ENCODE measurements at regions not wholly inside any gene's neighbourhood (a gene's known extent, or its start where the extent isn't known, plus 50 kb on each side); places are given as distances from the start of the nearest gene placed in this dataset.
"Not testable (repeated sequence)": the region's sequence is repeated elsewhere in the genome, so short reads cannot be mapped to it uniquely, and the experiment has no call there.

GRCh38 chr4:75169427-75169826, 236.5 kb downstream of the PARM1 start:
- no peak overlapping the region for H3K27ac ChIP-seq
- ATAC-seq (no peak), DNase-seq (no peak)
- peaks cover 0 to 20% (median 0%) of the 10 kb centered on the region in 11 donors for H3K9me3 ChIP-seq
- no peak for TF ChIP-seq CTCF (IDR thresholded peaks at IDR 0.05)
- no peaks in the 10 kb centered on the region for H3K36me3 ChIP-seq
- H3K27me3 ChIP-seq: no peaks in the 10 kb centered on the region
- H3K4me1 ChIP-seq: no peaks in the 10 kb centered on the region
- intact Hi-C loops (cut with DNase I): no loop called here
- 68 to 73% methylated on average over 6 of the region's 6 CpGs for WGBS, 2 donors
- no peak overlapping the region for H3K4me3 ChIP-seq

GRCh38 chr4:75169020-75169419, 236.1 kb downstream of the PARM1 start:
- Histone ChIP-seq H3K4me3 (no peak overlapping the region), H3K36me3 (no peaks in the 10 kb centered on the region), H3K27me3 (no peaks in the 10 kb centered on the region), H3K4me1 (no peaks in the 10 kb centered on the region), H3K27ac (no peak overlapping the region), H3K9me3 (peaks cover 0 to 20% (median 0%) of the 10 kb centered on the region in 11 donors)
- no peak for DNase-seq
- 58 to 69% methylated on average over 2 of the region's 2 CpGs for WGBS, 2 donors
- TF ChIP-seq CTCF (IDR thresholded peaks at IDR 0.05): no peak
- no peak for ATAC-seq
- intact Hi-C loops (cut with DNase I): no loop called here

- Histone ChIP-seq H3K4me3 (no peak overlapping the region), H3K27ac (no peak overlapping the region), H3K9me3 (peaks cover 0 to 20% (median 0%) of the 10 kb centered on the region in 11 donors), H3K36me3 (no peaks in the 10 kb centered on the region), H3K4me1 (no peaks in the 10 kb centered on the region), H3K27me3 (no peaks in the 10 kb centered on the region)
- intact Hi-C loops (cut with DNase I): no loop called here
- ATAC-seq: no peak
- DNase-seq: no peak
- no peak for TF ChIP-seq CTCF (IDR thresholded peaks at IDR 0.05)
Measured at GRCh38 chr4:75168548-75168947, 235.6 kb downstream of the PARM1 start.

- H3K9me3 ChIP-seq: peaks cover 0 to 20% (median 0%) of the 10 kb centered on the region in 11 donors
- DNase-seq; H3K27me3 ChIP-seq; H3K27ac ChIP-seq; intact Hi-C loops (cut with DNase I); ATAC-seq; H3K4me3 ChIP-seq; H3K4me1 ChIP-seq; H3K36me3 ChIP-seq: not testable (repeated sequence)
- WGBS, 2 donors: 72 to 75% methylated on average over 2 of the region's 2 CpGs
Measured at GRCh38 chr4:75165100-75165499, 232.2 kb downstream of the PARM1 start.

GRCh38 chr4:75158451-75158850, 225.5 kb downstream of the PARM1 start:
- no peak for TF ChIP-seq CTCF (IDR thresholded peaks at IDR 0.05)
- Histone ChIP-seq H3K27me3 (peaks cover 0 to 5% (median 0%) of the 10 kb centered on the region in 7 donors), H3K4me3 (no peak overlapping the region), H3K36me3 (no peaks in the 10 kb centered on the region), H3K4me1 (no peaks in the 10 kb centered on the region), H3K9me3 (peaks cover 0 to 33% (median 15%) of the 10 kb centered on the region in 11 donors), H3K27ac (no peak overlapping the region)
- DNase-seq (no peak), ATAC-seq (no peak)
- intact Hi-C loops (cut with DNase I): no loop called here
- WGBS, 2 donors: 66 to 76% methylated on average over 3 of the region's 3 CpGs

Data from heart right ventricle (tissue), 16 donors.